IgD-negative memory B cell (primary cell): ENCODE measurements at regions not wholly inside any gene's neighbourhood (a gene's known extent, or its start where the extent isn't known, plus 50 kb on each side); places are given as distances from the start of the nearest gene placed in this dataset.

Experiments used
- H3K27ac Mint-ChIP-seq, 3 donors: one replicate each; pipeline ENCODE4 v1.8.0; 2020 to 2022; ENCODE audit warnings: mild to moderate bottlenecking in 3 of 3, mixed read lengths in 3 of 3, moderate library complexity in 1 of 3
- H3K27me3 Mint-ChIP-seq: one replicate; pipeline ENCODE4 v1.8.0; 2021; ENCODE audit warnings: mixed read lengths
- H3K36me3 Mint-ChIP-seq: one replicate; pipeline ENCODE4 v1.8.0; 2020; ENCODE audit warnings: mild to moderate bottlenecking, mixed read lengths
- H3K4me1 Mint-ChIP-seq, 3 donors: one replicate each; pipeline ENCODE4 v1.8.0; 2020 to 2022; ENCODE audit warnings: mixed read lengths in 3 of 3, mild to moderate bottlenecking in 1 of 3
- H3K4me3 Mint-ChIP-seq, 4 donors: one replicate each; pipeline ENCODE4 v1.8.0; 2020 to 2022; ENCODE audit warnings: mild to moderate bottlenecking in 4 of 4, mixed read lengths in 4 of 4, moderate library complexity in 3 of 4
- H3K9me3 Mint-ChIP-seq, 3 donors: one replicate each; pipeline ENCODE4 v1.8.0; 2020 to 2021; ENCODE audit warnings: mixed read lengths in 3 of 3, mild to moderate bottlenecking in 1 of 3

GRCh38 chr1:39104158-39105060 lies 78.3 kb downstream of the NDUFS5 start:
- Mint-ChIP-seq H3K4me3 (peak overlapping the region; percentile 64 to 90 (median 75)), H3K9me3 (no peaks in the 10 kb centered on the region), H3K27ac (peak overlapping the region in 1 of 3 donors; percentile 54), H3K4me1 (peaks cover 24 to 33% (median 29%) of the 10 kb centered on the region in 3 donors), H3K36me3 (no peaks in the 10 kb centered on the region), H3K27me3 (no peaks in the 10 kb centered on the region)

GRCh38 chr1:39105061-39105840 lies 79.1 kb downstream of the NDUFS5 start:
- Mint-ChIP-seq H3K27me3 (no peaks in the 10 kb centered on the region), H3K36me3 (no peaks in the 10 kb centered on the region), H3K4me3 (peak overlapping the region in 3 of 4 donors; percentile 45 to 72 (median 52)), H3K9me3 (no peaks in the 10 kb centered on the region), H3K4me1 (peaks cover 24 to 33% (median 29%) of the 10 kb centered on the region in 3 donors), H3K27ac (no peak overlapping the region)

- H3K4me3 Mint-ChIP-seq, result peak overlapping the region in 3 of 4 donors; percentile 84 to 93 (median 93)
- H3K27me3 Mint-ChIP-seq, result no peaks in the 10 kb centered on the region
- H3K27ac Mint-ChIP-seq, result peak overlapping the region in 2 of 3 donors; percentile 59 to 68
- peaks cover 24 to 36% (median 29%) of the 10 kb centered on the region in 3 donors for H3K4me1 Mint-ChIP-seq
- no peaks in the 10 kb centered on the region for H3K36me3 Mint-ChIP-seq
- H3K9me3 Mint-ChIP-seq, result no peaks in the 10 kb centered on the region
These were observed 80.0 kb downstream of the NDUFS5 start for GRCh38 chr1:39105841-39106765.

GRCh38 chr1:39106801-39107327 lies 80.7 kb downstream of the NDUFS5 start:
- Mint-ChIP-seq H3K36me3 (no peaks in the 10 kb centered on the region), H3K4me1 (peaks cover 24 to 36% (median 29%) of the 10 kb centered on the region in 3 donors), H3K27ac (no peak overlapping the region), H3K4me3 (no peak overlapping the region), H3K9me3 (no peaks in the 10 kb centered on the region), H3K27me3 (no peaks in the 10 kb centered on the region)

GRCh38 chr1:39107341-39108290 lies 81.5 kb downstream of the NDUFS5 start:
- peaks cover 18 to 30% (median 23%) of the 10 kb centered on the region in 3 donors for H3K4me1 Mint-ChIP-seq
- H3K9me3 Mint-ChIP-seq, result no peaks in the 10 kb centered on the region
- no peak overlapping the region for H3K27ac Mint-ChIP-seq
- H3K36me3 Mint-ChIP-seq, result no peaks in the 10 kb centered on the region
- H3K27me3 Mint-ChIP-seq, result no peaks in the 10 kb centered on the region
- no peak overlapping the region for H3K4me3 Mint-ChIP-seq

GRCh38 chr1:39109644-39110043 lies 83.5 kb downstream of the NDUFS5 start:
- Mint-ChIP-seq H3K27ac (no peak overlapping the region), H3K36me3 (no peaks in the 10 kb centered on the region), H3K4me3 (no peak overlapping the region), H3K4me1 (peaks cover 5 to 9% (median 5%) of the 10 kb centered on the region in 3 donors), H3K27me3 (no peaks in the 10 kb centered on the region), H3K9me3 (peaks cover 0 to 2% (median 0%) of the 10 kb centered on the region in 3 donors)

- no peaks in the 10 kb centered on the region for H3K36me3 Mint-ChIP-seq
- peaks cover 5 to 8% (median 5%) of the 10 kb centered on the region in 3 donors for H3K4me1 Mint-ChIP-seq
- peaks cover 0 to 2% (median 0%) of the 10 kb centered on the region in 3 donors for H3K9me3 Mint-ChIP-seq
- H3K27me3 Mint-ChIP-seq, result no peaks in the 10 kb centered on the region
- H3K27ac Mint-ChIP-seq, result no peak overlapping the region
- no peak overlapping the region for H3K4me3 Mint-ChIP-seq
These were observed 84.2 kb downstream of the NDUFS5 start for GRCh38 chr1:39110325-39110851.

GRCh38 chr1:39110882-39111281 lies 84.7 kb downstream of the NDUFS5 start:
- Mint-ChIP-seq H3K36me3 (no peaks in the 10 kb centered on the region), H3K9me3 (peaks cover 0 to 2% (median 0%) of the 10 kb centered on the region in 3 donors), H3K27me3 (no peaks in the 10 kb centered on the region), H3K4me3 (no peak overlapping the region), H3K4me1 (peaks cover 5 to 8% (median 5%) of the 10 kb centered on the region in 3 donors), H3K27ac (no peak overlapping the region)

GRCh38 chr1:39113109-39113743 lies 87.1 kb downstream of the NDUFS5 start:
- Mint-ChIP-seq H3K36me3 (no peaks in the 10 kb centered on the region), H3K4me3 (no peak overlapping the region), H3K27me3 (no peaks in the 10 kb centered on the region), H3K9me3 (peaks cover 0 to 2% (median 0%) of the 10 kb centered on the region in 3 donors), H3K4me1 (peaks cover 0 to 3% (median 0%) of the 10 kb centered on the region in 3 donors), H3K27ac (no peak overlapping the region)

GRCh38 chr1:39115271-39116110 lies 89.0 kb upstream of the MACF1 start:
- no peaks in the 10 kb centered on the region for H3K27me3 Mint-ChIP-seq
- H3K4me3 Mint-ChIP-seq, result no peak overlapping the region
- H3K9me3 Mint-ChIP-seq, result peaks cover 0 to 2% (median 0%) of the 10 kb centered on the region in 3 donors
- H3K36me3 Mint-ChIP-seq, result peaks cover 3% of the 10 kb centered on the region
- H3K27ac Mint-ChIP-seq, result no peak overlapping the region
- peaks cover 0 to 3% (median 2%) of the 10 kb centered on the region in 3 donors for H3K4me1 Mint-ChIP-seq

- Mint-ChIP-seq H3K4me1 (peaks cover 0 to 3% (median 0%) of the 10 kb centered on the region in 3 donors), H3K36me3 (peaks cover 3% of the 10 kb centered on the region), H3K27me3 (no peaks in the 10 kb centered on the region), H3K4me3 (no peak overlapping the region), H3K9me3 (peaks cover 0 to 2% (median 0%) of the 10 kb centered on the region in 3 donors), H3K27ac (no peak overlapping the region)
These were observed 88.3 kb upstream of the MACF1 start for GRCh38 chr1:39116116-39116607.
